ENCODE measurements at regions not wholly inside any gene's neighbourhood (a gene's known extent, or its start where the extent isn't known, plus 50 kb on each side); places are given as distances from the start of the nearest gene placed in this dataset.

DNA sequence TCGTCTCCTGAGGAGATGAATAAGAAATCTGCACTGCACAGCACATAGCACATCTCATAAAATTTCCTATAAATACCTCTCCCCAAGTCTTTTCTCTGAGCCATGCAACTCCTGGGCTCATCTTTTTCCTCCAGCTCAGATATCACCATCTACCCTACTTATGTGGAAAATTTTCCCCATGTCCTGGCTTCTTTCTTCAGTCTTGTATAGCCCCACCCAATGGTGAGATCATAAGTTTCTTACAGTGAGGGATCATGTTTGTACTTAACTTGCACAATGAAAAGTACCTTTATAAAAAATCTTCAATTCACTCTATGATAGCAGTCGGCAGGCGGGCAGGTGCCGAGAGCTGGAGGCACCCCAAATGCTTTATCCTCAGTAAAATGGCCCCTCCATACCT, 198.6 kb upstream of the S100G start:
- TF ChIP-seq, protein P1, sequence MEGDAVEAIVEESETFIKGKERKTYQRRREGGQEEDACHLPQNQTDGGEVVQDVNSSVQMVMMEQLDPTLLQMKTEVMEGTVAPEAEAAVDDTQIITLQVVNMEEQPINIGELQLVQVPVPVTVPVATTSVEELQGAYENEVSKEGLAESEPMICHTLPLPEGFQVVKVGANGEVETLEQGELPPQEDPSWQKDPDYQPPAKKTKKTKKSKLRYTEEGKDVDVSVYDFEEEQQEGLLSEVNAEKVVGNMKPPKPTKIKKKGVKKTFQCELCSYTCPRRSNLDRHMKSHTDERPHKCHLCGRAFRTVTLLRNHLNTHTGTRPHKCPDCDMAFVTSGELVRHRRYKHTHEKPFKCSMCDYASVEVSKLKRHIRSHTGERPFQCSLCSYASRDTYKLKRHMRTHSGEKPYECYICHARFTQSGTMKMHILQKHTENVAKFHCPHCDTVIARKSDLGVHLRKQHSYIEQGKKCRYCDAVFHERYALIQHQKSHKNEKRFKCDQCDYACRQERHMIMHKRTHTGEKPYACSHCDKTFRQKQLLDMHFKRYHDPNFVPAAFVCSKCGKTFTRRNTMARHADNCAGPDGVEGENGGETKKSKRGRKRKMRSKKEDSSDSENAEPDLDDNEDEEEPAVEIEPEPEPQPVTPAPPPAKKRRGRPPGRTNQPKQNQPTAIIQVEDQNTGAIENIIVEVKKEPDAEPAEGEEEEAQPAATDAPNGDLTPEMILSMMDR (IDR thresholded peaks at IDR 0.05; ENCODE audit: low read length) = no peak
- no peak for TF ChIP-seq EZH2 (optimal IDR thresholded peaks at IDR 0.05; ENCODE audit: low read depth, low read length)
